ENCODE measurements at regions not wholly inside any gene's neighbourhood (a gene's known extent, or its start where the extent isn't known, plus 50 kb on each side); places are given as distances from the start of the nearest gene placed in this dataset. TPM values are rescaled to one million over a fixed set of nuclear protein-coding genes. Genes with fewer than 3 reads are reported as not detected.

DNA sequence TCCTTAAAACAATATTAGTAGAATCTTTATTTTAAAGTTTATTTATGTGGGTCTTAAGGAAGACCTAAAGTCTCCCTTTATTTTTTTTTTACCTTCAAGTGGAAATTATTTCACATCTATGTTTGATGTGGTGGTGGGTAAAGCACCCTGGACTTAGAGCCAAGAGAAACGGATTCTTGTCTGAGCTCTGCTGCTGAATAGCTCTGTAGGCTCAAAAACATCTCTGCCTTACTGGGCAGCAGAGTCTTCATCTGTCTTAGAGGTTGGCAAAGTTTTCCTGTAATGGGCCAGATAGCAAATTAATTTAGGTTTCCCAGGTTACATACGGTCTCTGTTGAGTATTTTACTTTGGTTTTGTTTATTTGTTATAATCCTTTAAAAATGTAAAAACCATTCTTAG is 136.5 kb downstream of the CEP135 start:
- DNase-seq: no peak

DNA sequence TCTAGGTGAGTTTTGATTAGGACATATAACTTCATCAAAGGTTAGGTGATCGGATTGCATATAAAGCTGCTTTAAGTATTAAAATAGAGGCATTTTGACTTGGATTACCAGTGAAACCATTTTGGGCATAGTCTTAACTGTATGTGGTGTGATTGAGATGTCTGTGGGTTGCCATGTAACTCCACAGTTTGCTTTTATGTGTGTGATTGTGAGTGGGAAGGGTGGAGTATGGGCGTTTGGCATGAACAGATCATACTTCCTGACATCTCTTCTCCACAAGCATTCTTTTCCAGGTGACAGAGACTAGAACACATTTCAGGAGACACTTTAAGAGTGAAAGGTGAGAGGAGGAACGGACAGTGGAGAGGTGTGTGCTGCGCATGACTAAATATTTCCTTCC is 136.1 kb downstream of the CEP135 start:
- DNase-seq: no peak

Small RNA genes in the stretch of these regions (small RNA-seq; reads per million reads assigned to genes)
- not detected for gene RNA5SP161
